ENCODE measurements at regions not wholly inside any gene's neighbourhood (a gene's known extent, or its start where the extent isn't known, plus 50 kb on each side); places are given as distances from the start of the nearest gene placed in this dataset.
"Not testable (repeated sequence)": the region's sequence is repeated elsewhere in the genome, so short reads cannot be mapped to it uniquely, and the experiment has no call there.

DNA sequence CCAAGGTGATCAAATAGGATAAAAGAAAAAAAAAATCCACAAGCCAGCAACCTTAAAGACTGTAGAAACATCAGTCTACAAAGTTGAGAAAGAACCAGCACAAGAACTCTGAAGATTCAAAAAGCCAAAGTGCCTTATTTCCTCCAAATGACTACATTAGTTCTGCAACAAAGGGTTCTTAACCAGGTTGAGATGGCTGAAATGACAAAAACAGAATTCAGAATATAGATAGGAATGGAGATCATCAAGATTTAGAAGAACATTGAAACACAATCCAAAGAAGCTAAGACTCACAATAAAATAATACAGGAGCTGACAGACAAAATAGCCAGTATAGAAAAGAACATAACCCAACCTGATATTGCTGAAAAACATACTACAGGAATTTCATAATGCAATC lies 156.5 kb upstream of the ZCCHC13 start:
- Mint-ChIP-seq H3K4me1 (ENCODE audit: low read depth) (no peaks in the 10 kb centered on the region), H3K27me3 (no peaks in the 10 kb centered on the region), H3K36me3 (ENCODE audit: low read depth) (peaks cover 6% of the 10 kb centered on the region), H3K9me3 (no peaks in the 10 kb centered on the region), H3K27ac (no peak overlapping the region), H3K4me3 (no peak overlapping the region)

DNA sequence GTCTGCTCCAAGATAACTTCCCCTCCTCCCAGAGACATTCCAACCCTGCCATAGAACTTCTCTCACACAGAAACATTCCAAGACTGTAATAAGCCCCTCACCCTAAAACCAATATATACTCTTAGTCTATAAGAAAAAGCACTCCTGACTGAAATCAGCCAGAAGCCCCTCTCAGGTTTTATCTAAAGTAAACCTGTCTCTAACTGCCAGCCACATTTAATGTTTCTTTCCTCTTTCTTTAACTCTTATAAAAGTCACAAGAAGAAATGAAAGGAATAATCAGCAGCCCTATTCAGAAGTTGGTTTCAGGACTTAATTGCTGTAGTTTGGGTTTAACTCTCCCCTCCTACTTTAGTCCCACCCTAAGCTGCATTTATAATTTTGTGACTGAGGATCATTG lies 165.0 kb upstream of the ZCCHC13 start:
- Mint-ChIP-seq H3K27ac (no peak overlapping the region), H3K36me3 (ENCODE audit: low read depth) (no peaks in the 10 kb centered on the region)

DNA sequence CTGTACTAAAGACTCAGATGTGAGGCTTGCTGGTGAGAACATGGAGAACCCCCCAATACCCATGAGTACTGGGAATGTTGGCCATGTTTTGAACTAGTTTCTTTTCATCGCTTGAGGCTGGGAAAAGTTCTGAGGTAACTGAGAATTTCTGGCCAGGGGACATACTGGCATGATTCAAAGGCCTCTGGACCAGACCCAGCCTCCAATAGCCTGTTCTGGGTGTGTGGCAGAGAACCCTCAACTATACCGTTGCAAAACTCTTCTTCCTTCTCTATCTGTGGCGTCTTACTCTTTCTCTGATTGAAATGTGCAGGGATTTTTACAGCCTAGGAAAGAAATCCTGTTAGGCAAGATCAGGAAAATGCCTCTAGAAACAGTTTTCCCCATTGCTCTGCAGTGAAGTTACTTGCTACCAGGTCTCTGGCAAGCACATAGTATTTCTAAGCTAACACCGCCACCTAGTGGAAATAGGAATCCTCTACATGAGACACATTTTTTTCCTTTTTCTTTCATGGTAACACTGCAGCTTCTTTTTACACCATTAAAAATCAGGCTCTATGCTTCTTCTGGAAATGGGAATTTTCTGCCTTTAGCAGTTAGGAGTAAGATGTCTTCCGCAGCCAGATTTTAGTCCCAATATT lies 170.7 kb upstream of the ZCCHC13 start:
- H3K27me3 Mint-ChIP-seq: no peaks in the 10 kb centered on the region
- no peaks in the 10 kb centered on the region for H3K36me3 Mint-ChIP-seq (ENCODE audit: low read depth)
- no peak overlapping the region for H3K4me3 Mint-ChIP-seq
- H3K4me1 Mint-ChIP-seq (ENCODE audit: low read depth): no peaks in the 10 kb centered on the region
- no peak overlapping the region for H3K27ac Mint-ChIP-seq
- no peaks in the 10 kb centered on the region for H3K9me3 Mint-ChIP-seq

More for the DNA sequence above, 165.0 kb upstream of the ZCCHC13 start:
- no peaks in the 10 kb centered on the region for H3K27me3 Mint-ChIP-seq
- H3K4me3 Mint-ChIP-seq: no peak overlapping the region
- H3K4me1 Mint-ChIP-seq (ENCODE audit: low read depth): no peaks in the 10 kb centered on the region
- H3K9me3 Mint-ChIP-seq: no peaks in the 10 kb centered on the region

DNA sequence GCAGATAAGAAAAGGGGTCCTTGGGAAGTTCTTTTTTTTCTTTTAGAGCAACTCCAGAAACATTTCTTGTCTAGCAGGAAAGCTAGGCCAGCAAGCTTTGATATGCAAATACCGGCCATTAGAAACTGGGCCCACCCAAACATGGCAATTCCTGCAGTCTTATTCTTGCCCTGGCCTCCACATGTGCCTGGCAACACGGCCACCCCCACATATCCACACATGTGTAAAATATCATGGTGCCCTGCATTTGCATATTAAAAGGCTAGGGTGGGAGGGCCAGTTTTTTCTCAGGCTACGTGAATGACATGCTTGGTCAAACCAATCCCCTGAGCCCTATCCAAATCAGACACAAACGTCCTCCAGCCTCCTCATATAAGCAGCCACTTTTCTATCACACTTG lies 171.7 kb upstream of the ZCCHC13 start:
- H3K4me3 Mint-ChIP-seq: no peak overlapping the region
- no peaks in the 10 kb centered on the region for H3K9me3 Mint-ChIP-seq
- H3K27ac Mint-ChIP-seq: no peak overlapping the region
- H3K36me3 Mint-ChIP-seq (ENCODE audit: low read depth): no peaks in the 10 kb centered on the region
- H3K27me3 Mint-ChIP-seq: no peaks in the 10 kb centered on the region
- no peaks in the 10 kb centered on the region for H3K4me1 Mint-ChIP-seq (ENCODE audit: low read depth)

DNA sequence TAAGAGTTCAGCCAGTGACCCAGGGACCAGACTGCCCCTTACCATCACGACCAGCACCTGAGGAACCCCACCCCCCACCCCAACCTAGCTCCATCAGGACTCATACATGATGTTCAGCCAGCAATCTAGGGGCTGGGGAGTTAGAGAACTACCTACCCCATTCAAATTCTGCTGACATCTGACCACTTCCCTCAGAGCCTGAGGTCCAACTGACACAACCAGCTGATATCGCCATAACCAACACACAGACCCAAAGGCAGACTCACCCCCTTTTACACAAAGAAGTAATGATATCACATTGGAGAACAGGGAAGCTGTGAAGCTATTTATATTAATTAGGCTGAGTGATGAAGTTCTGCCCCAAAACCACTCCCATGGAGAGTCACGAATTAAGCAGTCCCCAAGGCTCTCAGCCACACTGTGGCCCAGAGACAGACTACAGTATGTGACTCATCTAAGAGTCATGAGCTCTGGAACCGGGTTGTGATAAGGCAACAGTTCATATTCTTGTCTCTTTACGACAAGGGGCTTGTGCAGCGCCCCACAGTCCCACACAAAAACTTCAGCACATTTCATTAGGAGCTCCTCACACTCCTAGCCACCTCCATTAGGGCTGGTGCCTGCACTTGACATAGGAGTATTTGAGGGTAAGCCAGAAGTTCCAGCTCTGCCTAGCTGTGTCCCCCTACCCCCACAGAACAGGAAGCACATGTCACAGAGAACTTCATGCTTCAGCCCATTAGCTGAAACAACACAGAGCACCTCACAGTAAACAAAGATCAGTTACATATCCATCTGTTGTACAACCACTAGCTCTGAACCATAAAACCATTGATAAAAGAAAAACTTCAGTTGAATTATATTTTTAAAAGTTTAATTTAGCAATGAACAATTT lies 184.7 kb upstream of the ZCCHC13 start:
- Mint-ChIP-seq H3K9me3 (no peaks in the 10 kb centered on the region), H3K27me3 (no peaks in the 10 kb centered on the region), H3K4me1 (ENCODE audit: low read depth) (peaks cover 4% of the 10 kb centered on the region), H3K36me3 (ENCODE audit: low read depth) (no peaks in the 10 kb centered on the region), H3K4me3 (no peak overlapping the region), H3K27ac (no peak overlapping the region)

DNA sequence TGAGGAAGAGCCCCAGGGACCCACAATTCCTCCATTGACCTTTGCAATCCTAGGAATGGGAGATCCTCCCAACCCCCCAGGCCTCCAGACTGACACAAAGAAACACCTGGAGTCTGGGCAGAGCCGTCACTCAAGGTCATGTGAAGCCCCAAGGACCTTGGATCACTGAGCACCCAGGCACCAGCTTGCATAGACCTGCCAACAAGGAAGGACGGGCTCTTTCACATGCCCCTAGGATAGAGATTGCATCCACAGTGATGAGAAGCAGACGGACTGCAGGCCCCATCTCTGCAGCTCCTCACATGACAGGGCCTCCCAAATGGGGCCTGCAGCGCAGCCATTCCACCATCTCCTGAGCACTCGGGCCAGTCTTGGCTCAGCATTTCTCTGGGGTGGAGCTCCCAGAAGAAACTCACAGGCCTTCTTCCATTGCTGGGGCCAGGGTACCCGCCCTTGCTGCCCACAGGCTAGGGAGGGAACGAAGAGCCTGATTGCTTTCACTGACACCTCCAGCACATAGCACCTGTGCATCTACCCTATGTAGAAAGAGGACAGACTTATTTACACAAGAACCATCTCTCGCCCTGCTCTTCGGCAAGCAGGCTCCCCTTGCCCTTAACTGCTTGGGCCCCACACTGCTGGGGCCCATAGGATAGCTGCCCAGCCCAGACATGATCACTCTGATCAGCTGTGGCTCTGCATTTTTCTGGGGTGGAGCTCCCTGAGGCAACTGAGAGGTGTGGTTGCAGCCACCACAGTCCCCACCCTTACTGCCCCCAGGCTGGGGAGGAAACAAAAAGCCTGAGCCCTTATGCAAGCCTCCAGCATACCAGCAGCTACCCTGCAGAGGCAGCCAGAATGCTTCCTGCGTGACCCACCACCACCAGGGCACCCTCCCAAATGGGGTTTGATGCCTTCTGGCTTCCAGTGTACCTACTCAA lies 185.7 kb upstream of the ZCCHC13 start:
- Mint-ChIP-seq H3K4me3 (no peak overlapping the region), H3K4me1 (ENCODE audit: low read depth) (peaks cover 4% of the 10 kb centered on the region), H3K27ac (no peak overlapping the region)

DNA sequence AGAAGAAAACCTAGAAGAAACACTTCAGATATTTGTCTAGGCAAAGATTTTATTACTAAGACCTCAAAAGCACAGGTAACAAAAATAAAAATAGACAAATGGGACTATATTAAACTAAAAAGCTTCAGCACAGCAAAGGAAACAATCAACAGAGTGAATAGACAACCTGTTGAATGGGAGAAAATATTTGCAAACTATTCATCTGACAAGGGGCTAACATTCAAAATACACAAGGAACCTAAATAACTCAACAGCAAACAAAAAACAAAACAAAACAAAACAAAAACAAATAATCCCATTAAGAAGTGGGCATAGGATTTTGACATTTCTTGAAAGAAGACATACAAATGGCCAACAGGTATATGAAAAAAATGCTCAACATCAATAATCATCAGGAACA lies 192.7 kb upstream of the ZCCHC13 start:
- no peaks in the 10 kb centered on the region for H3K4me1 Mint-ChIP-seq (ENCODE audit: low read depth)
- no peak overlapping the region for H3K4me3 Mint-ChIP-seq
- H3K27ac Mint-ChIP-seq: no peak overlapping the region
- H3K36me3 Mint-ChIP-seq (ENCODE audit: low read depth): peaks cover 11% of the 10 kb centered on the region
- H3K27me3 Mint-ChIP-seq: no peaks in the 10 kb centered on the region
- H3K9me3 Mint-ChIP-seq: no peaks in the 10 kb centered on the region

More for the DNA sequence above, 185.7 kb upstream of the ZCCHC13 start:
- no peaks in the 10 kb centered on the region for H3K27me3 Mint-ChIP-seq
- H3K9me3 Mint-ChIP-seq: no peaks in the 10 kb centered on the region
- H3K36me3 Mint-ChIP-seq (ENCODE audit: low read depth): no peaks in the 10 kb centered on the region

DNA sequence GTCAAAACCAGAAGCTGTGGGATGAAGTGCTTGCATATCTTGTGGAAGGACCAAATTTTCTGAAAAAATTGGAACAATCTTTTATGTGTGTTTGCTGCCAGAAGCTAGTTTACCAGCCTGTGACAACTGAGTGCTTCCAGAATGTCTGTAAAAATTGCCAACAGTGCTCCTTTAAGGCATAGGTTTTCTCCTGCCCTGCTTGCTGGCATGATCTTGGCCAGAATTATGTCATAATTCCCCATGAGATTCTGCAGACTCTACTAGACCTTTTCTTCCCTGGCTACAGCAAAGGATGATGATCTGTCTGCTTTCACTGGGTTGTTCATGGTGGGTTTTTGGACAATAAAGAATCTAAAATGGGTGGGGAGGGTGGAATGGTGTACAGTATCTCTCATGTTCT lies 196.3 kb upstream of the ZCCHC13 start:
- Mint-ChIP-seq H3K27ac (no peak overlapping the region), H3K4me1 (ENCODE audit: low read depth) (no peaks in the 10 kb centered on the region), H3K27me3 (no peaks in the 10 kb centered on the region), H3K9me3 (peaks cover under 1% of the 10 kb centered on the region), H3K4me3 (no peak overlapping the region), H3K36me3 (ENCODE audit: low read depth) (peaks cover 15% of the 10 kb centered on the region)

DNA sequence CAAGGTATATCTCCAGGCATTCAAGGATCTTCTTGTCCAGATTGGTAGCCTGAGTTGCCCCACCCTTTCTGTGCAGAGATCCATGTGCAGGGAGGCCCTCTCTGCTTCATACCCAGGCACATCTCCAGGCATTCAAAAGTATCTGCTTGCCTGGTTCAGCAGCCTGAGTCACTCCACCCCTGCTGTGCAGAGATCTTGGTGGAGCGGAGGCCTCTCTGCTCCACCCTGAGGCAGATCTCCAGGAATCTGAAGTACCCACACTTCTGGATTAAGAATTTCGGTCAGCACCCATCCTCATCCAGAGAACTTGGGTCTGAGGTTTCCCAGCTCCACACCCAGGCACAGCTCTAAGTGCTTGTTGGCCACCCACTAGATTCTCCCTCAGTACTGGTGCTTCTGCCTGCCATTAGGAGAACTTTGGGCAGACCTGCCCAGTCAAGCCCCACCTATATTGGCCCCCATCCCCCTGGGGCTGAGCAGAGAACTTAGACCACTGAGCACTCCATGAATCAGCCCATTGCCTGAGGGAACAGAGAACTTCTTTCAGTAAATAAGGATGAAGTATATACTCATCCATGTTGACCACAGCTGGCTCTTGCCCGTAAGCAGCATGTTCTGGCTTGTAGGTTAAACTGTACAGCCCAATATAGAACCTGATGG lies 199.5 kb upstream of the ZCCHC13 start:
- no peaks in the 10 kb centered on the region for H3K4me1 Mint-ChIP-seq (ENCODE audit: low read depth)
- peaks cover 20% of the 10 kb centered on the region for H3K36me3 Mint-ChIP-seq (ENCODE audit: low read depth)
- no peak overlapping the region for H3K27ac Mint-ChIP-seq
- peaks cover 4% of the 10 kb centered on the region for H3K9me3 Mint-ChIP-seq
- no peaks in the 10 kb centered on the region for H3K27me3 Mint-ChIP-seq
- H3K4me3 Mint-ChIP-seq: no peak overlapping the region

DNA sequence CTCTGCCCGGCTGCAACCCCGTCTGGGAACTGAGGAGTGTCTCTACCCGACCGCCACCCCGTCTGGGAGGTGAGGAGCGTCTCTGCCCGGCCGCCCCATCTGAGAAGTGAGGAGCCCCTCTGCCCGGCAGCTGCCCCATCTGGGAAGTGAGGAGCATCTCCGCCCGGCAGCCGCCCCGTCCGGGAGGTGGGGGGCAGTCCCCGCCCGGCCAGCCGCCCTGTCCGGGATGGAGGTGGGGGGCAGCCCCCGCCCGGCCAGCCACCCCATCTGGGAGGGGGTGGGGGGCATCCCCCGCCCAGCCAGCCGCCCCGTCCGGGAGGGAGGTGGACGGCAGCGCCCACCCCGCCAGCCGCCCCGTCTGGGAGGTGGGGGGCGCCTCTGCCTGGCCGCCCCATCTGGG lies 205.6 kb upstream of the ZCCHC13 start:
- not testable (repeated sequence) for H3K27ac Mint-ChIP-seq; H3K4me1 Mint-ChIP-seq (ENCODE audit: low read depth); H3K9me3 Mint-ChIP-seq; H3K36me3 Mint-ChIP-seq (ENCODE audit: low read depth); H3K27me3 Mint-ChIP-seq; H3K4me3 Mint-ChIP-seq

DNA sequence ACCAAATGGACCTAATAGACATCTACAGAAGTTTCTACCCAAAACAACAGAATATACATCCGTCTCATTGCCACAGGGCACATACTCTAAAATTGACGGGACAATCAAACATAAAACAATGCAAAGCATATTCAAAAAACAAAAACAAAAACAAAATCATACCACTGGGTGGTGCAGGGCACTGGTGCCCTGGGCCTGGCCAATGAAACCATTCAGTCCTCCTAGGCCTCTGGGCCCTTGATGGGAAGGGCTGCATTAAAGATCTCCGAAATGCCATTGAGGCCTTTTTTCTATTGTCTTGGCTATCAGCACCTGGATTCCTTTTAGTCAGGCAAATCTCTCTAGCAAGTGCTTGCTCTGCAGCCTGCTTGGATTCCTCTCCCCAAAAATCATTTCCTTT lies 213.9 kb upstream of the ZCCHC13 start:
- Mint-ChIP-seq H3K36me3 (ENCODE audit: low read depth) (peaks cover 15% of the 10 kb centered on the region), H3K27me3 (no peaks in the 10 kb centered on the region), H3K4me3 (no peak overlapping the region), H3K27ac (no peak overlapping the region), H3K4me1 (ENCODE audit: low read depth) (no peaks in the 10 kb centered on the region), H3K9me3 (peaks cover 8% of the 10 kb centered on the region)

DNA sequence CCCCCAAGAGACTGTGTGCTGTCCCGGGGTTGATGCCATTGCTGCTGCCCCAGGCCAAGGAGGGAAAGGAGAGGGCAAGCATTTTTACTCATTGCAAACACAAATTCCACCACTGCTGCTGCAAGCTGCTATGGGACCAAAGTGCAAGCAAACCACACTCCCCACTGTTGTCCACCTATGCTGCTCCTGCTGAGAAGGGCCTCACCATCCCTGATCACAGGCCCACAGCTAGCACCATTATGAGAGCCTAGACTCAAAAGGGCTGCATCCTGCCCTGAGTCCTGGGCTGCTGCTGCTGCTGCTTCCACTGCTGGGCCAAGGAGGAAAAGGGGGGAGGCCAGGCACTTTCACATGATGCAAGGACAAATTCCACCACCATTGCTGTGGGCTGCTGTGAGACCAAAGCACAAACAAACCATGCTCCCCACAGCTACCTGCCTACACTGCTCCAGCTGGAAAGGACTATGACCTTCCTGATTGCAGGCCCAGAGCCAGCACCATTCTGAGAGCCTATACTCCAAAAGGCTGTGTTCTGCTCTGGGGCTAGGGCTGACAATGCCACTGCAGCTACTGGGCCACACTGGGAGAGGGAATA lies 218.2 kb upstream of the ZCCHC13 start:
- Mint-ChIP-seq H3K9me3 (peaks cover 8% of the 10 kb centered on the region), H3K4me3 (no peak overlapping the region), H3K27me3 (no peaks in the 10 kb centered on the region), H3K36me3 (ENCODE audit: low read depth) (peaks cover 23% of the 10 kb centered on the region), H3K27ac (no peak overlapping the region), H3K4me1 (ENCODE audit: low read depth) (no peaks in the 10 kb centered on the region)

DNA sequence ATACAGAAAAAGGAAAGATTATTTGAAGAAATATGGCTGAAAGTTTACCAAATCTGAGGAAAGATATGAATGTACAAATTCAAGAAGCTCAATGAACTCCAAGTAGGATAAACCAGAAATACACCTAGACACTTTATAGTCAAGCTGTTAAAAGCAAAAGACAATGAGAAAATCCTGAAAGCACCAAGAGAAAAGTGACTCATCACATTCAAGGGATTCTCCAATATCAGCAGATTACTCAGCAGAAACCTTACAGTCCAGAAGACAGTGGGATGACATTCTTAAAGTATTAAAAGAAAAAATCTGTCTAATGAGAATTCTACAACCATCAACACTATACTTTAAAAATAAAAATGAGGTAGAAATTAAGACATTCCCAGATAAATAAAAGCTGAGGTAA lies 223.8 kb upstream of the ZCCHC13 start:
- Mint-ChIP-seq H3K4me1 (ENCODE audit: low read depth) (no peaks in the 10 kb centered on the region), H3K9me3 (peaks cover 14% of the 10 kb centered on the region), H3K27me3 (no peaks in the 10 kb centered on the region), H3K4me3 (no peak overlapping the region), H3K27ac (no peak overlapping the region), H3K36me3 (ENCODE audit: low read depth) (peaks cover 9% of the 10 kb centered on the region)

DNA sequence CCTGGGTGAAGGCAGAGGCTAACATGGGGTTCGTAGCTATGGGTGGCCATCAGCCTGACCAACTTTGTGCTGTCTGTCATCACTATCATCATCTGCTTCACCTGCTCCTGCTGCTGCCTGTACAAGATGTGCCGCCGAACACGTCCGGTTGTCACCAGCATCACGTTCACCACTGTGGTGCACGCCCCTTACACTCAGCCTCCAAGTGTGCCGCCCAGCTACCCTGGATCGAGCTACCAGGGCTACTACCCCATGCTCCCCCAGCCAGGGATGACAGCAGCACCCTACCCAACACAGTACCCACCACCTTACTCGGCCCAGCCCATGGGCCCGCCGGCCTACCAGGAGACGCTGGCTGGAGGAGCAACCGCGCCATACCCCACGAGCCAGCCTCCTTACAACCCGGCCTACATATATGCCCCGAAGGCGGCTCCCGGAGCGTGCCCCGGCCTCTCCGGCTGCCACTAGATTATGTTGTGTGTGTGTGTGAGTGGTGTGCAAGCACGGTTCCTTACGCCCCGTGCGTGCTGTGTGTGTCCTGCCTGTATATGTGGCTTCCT lies 213.4 kb upstream of the XIST start:
- Mint-ChIP-seq H3K9me3 (peaks cover 10% of the 10 kb centered on the region), H3K4me3 (no peak overlapping the region), H3K36me3 (ENCODE audit: low read depth) (peaks cover under 1% of the 10 kb centered on the region), H3K27me3 (no peaks in the 10 kb centered on the region), H3K4me1 (ENCODE audit: low read depth) (no peaks in the 10 kb centered on the region), H3K27ac (no peak overlapping the region)

All from stimulated activated naive CD8-positive, alpha-beta T cell treated with anti-CD3 and anti-CD28 coated beads, Interleukin-15, Interleukin-2, amounts not matched to agents 100 ng/mL and 50 ng/mL, for 24 hours (primary cell).